K562 (cell line): ENCODE measurements at regions not wholly inside any gene's neighbourhood (a gene's known extent, or its start where the extent isn't known, plus 50 kb on each side); places are given as distances from the start of the nearest gene placed in this dataset.

ENCODE experiments used
- ATAC-seq: fragments of 200-7000 bp; cut with Tn5 transposase; 3 replicates; pipeline ENCODE4 v1.9.1; 2020; ENCODE audit warnings: moderate library complexity
- BruUV-seq: library from RNA; stranded (reverse); fragments of 400-500 nt; replicated peaks from 2 replicates; lab custom pipeline; 2021; lab: Mats Ljungman, UMichigan
- CTCF ChIA-PET: fragments of 300-600 bp; formaldehyde crosslinking; extraction: SDS; loops from one replicate; lab custom pipeline; 2021; ENCODE audit warnings: low intra/inter-chr PET ratio; lab: Yijun Ruan, JAX
- POLR2A ChIA-PET: fragments of 300-600, 350-650 bp; sonication (Branson Sonifier 250); formaldehyde crosslinking; extraction: SDS; loops from one replicate; lab custom pipeline; 2021; ENCODE audit warnings: antibody characterized with exemption, inconsistent platforms; lab: Yijun Ruan, JAX
- DNase-seq, 4 experiments: peaks; one replicate each; pipeline versions ENCODE4 v3.0.0 to v3.0.0-alpha.2; 2011 to 2018; ENCODE audit warnings: low spot score in 3 of 4, mixed read lengths in 3 of 4; ENCODE audit errors: extremely low read depth in 1 of 4
- FAIRE-seq: peaks from 2 replicates; lab custom pipeline; 2011; peaks lifted over from hg19 to GRCh38; lab: Jason Lieb, UNC
- H2AFZ ChIP-seq: 2 replicates; pipeline ENCODE4 v1.6.0; 2011; ENCODE audit warnings: low read depth, low read length, control low read depth, inconsistent platforms
- H3K27ac ChIP-seq: fragments of 200-600 bp; 3 replicates; pipeline ENCODE4 v1.8.0; 2011; ENCODE audit warnings: low read depth, mild to moderate bottlenecking, control low read depth, inconsistent platforms, low read length, moderate library complexity, mixed read lengths; ENCODE audit errors: extremely low read depth
- H3K27me3 ChIP-seq, 2 experiments: fragments of 300-600 bp in 1 of 2; 2 replicates in 1 of 2; 3 replicates in 1 of 2; pipeline versions ENCODE4 v1.6.0 to v1.8.0; 2011; ENCODE audit warnings: inconsistent platforms in 2 of 2, low read length in 2 of 2, mild to moderate bottlenecking in 1 of 2, mixed read lengths in 1 of 2, moderate library complexity in 1 of 2; ENCODE audit not compliant: control insufficient read depth in 2 of 2, insufficient read depth in 2 of 2
- H3K36me3 ChIP-seq: fragments of 300-600 bp; 3 replicates; pipeline ENCODE4 v1.8.0; 2011; ENCODE audit warnings: mild to moderate bottlenecking, low read length, inconsistent platforms; ENCODE audit not compliant: control insufficient read depth, insufficient read depth
- H3K4me1 ChIP-seq, 2 experiments: fragments of 200-600 bp in 1 of 2; replicated peaks in 1 of 2; 2 replicates in 1 of 2; 3 replicates in 1 of 2; pipeline versions ENCODE4 v1.5.1 to v1.8.0; 2011; ENCODE audit warnings: inconsistent platforms in 2 of 2, low read length in 2 of 2, mild to moderate bottlenecking in 1 of 2, mixed read lengths in 1 of 2, moderate library complexity in 1 of 2; ENCODE audit not compliant: control insufficient read depth in 2 of 2, insufficient read depth in 2 of 2
- H3K4me2 ChIP-seq: 2 replicates; pipeline ENCODE4 v1.6.1; 2011; ENCODE audit warnings: low read length, control low read depth, inconsistent platforms, mixed read lengths; ENCODE audit not compliant: insufficient read depth
- H3K4me3 ChIP-seq: fragments of 200-600 bp; sonication (generic), shearing (Covaris generic); 2 replicates; pipeline ENCODE4 v1.5.1; 2016; ENCODE audit warnings: control low read depth, inconsistent platforms
- H3K79me2 ChIP-seq: fragments of 200-600 bp; 3 replicates; pipeline ENCODE4 v1.8.0; 2011; ENCODE audit warnings: low read length, inconsistent platforms; ENCODE audit not compliant: control insufficient read depth, insufficient read depth
- H3K9ac ChIP-seq, 2 experiments: 2 replicates each; pipeline versions ENCODE4 v1.6.0 to v1.6.1; 2011; ENCODE audit warnings: low read depth in 2 of 2, low read length in 2 of 2, control low read depth in 1 of 2, inconsistent platforms in 1 of 2, mild to moderate bottlenecking in 1 of 2, mixed read lengths in 1 of 2; ENCODE audit not compliant: insufficient read depth in 1 of 2
- H3K9me1 ChIP-seq: one replicate; pipeline ENCODE4 v1.6.0; 2011; ENCODE audit warnings: inconsistent platforms, mild to moderate bottlenecking, low read length, moderate library complexity; ENCODE audit not compliant: control insufficient read depth, insufficient read depth
- H3K9me3 ChIP-seq: replicated peaks from 2 replicates; pipeline ENCODE4 v1.5.1; 2011; ENCODE audit warnings: low read depth, low read length, inconsistent platforms; ENCODE audit not compliant: control insufficient read depth, insufficient read depth
- H4K20me1 ChIP-seq: replicated peaks from 2 replicates; pipeline ENCODE4 v1.6.1; 2011; ENCODE audit warnings: low read length, inconsistent platforms, mixed read lengths; ENCODE audit not compliant: control insufficient read depth, insufficient read depth
- AFF1 ChIP-seq, 2 experiments: fragments of 450-650 bp; IDR thresholded peaks; 2 replicates each; pipeline ENCODE4 v1.6.1; 2018; ENCODE audit warnings: mild to moderate bottlenecking in 2 of 2, low read depth in 1 of 2; ENCODE audit not compliant: partially characterized antibody in 2 of 2
- ARID1B ChIP-seq: fragments of 450-650 bp; IDR thresholded peaks from 2 replicates; pipeline ENCODE4 v1.6.1; 2016; ENCODE audit warnings: antibody characterized with exemption, mild to moderate bottlenecking, inconsistent platforms
- CEBPZ ChIP-seq: fragments of 150-350 bp; IDR thresholded peaks from 2 replicates; pipeline ENCODE4 v1.6.1; 2014; ENCODE audit warnings: low read depth, mild to moderate bottlenecking, low read length, borderline replicate concordance
- CGGBP1 ChIP-seq: fragments of 250-450 bp; sonication (Bioruptor Pico); IDR thresholded peaks from 2 replicates; pipeline ENCODE4 v1.9.0; 2021; ENCODE audit warnings: mild to moderate bottlenecking
- GABPB2 ChIP-seq: fragments of 250-450 bp; sonication (Bioruptor Pico); conservative IDR thresholded peaks from 2 replicates; pipeline ENCODE4 v1.5.1; 2021; ENCODE audit warnings: mild to moderate bottlenecking
- KDM1A ChIP-seq, 2 experiments: fragments of 450-650 bp; IDR thresholded peaks; 2 replicates each; pipeline ENCODE4 v1.6.1; 2016; ENCODE audit warnings: mild to moderate bottlenecking in 2 of 2
- TRIM24 ChIP-seq, 2 experiments: fragments of 450-650 bp; IDR thresholded peaks; 2 replicates each; pipeline ENCODE4 v1.6.1; 2016
- ZBTB7A ChIP-seq: IDR thresholded peaks from 2 replicates; pipeline ENCODE4 v1.6.1; 2011; ENCODE audit warnings: low read depth, mild to moderate bottlenecking, low read length, moderate library complexity, borderline replicate concordance; ENCODE audit not compliant: control insufficient read depth
- ZNF280A ChIP-seq: fragments of 450-650 bp; IDR thresholded peaks from 2 replicates; pipeline ENCODE4 v1.6.1; 2018; ENCODE audit warnings: mild to moderate bottlenecking, low read depth; ENCODE audit not compliant: partially characterized antibody
- in situ Hi-C: fragments of 300-500 bp; cut with MboI; formaldehyde crosslinking; loops from 4 replicates; pipeline ENCODE4 v1.15.0; 2018; ENCODE audit warnings: inconsistent platforms, mixed read lengths
- intact Hi-C: fragments of 100-400 bp; cut with micrococcal nuclease; formaldehyde crosslinking; loops from 2 replicates; pipeline ENCODE4 v1.14.2; 2022

GRCh38 chr7:18330548-18330947 lies 165.0 kb upstream of the HDAC9 start:
- intact Hi-C loops = no loop called here
- no peak for DNase-seq
- no peak overlapping the region for H3K4me2 ChIP-seq
- H3K4me3 ChIP-seq = no peak overlapping the region
- no peak for FAIRE-seq
- H3K27me3 ChIP-seq = no peaks in the 10 kb centered on the region
- no peaks in the 10 kb centered on the region for H3K79me2 ChIP-seq
- no peaks in the 10 kb centered on the region for H3K4me1 ChIP-seq
- ChIA-PET CTCF (interaction anchor here (0.7 kb wide), 1 partner anchor 310 kb away, joined by 3 read pairs; no protein-coding TSS in a partner anchor), POLR2A (no interaction called here)
- no peaks in the 10 kb centered on the region for H3K9me3 ChIP-seq
- no TSS peak for BruUV-seq
- H2AFZ ChIP-seq = no peak overlapping the region
- no peak overlapping the region for H3K27ac ChIP-seq
- no peaks in the 10 kb centered on the region for H3K9me1 ChIP-seq
- in situ Hi-C loops = loop anchor here (25.0 kb wide), 1 partner anchor 268 kb away; no protein-coding TSS in a partner anchor
- ATAC-seq = no peak
- H3K9ac ChIP-seq = no peak overlapping the region
- H4K20me1 ChIP-seq = no peaks in the 10 kb centered on the region
- H3K36me3 ChIP-seq = no peaks in the 10 kb centered on the region
- TF ChIP-seq AFF1 (IDR thresholded peaks at IDR 0.05; ENCODE audit: low read depth in 1 of 2, partially characterized antibody in 2 of 2) = no peak
- no peak for TF ChIP-seq TRIM24 (IDR thresholded peaks at IDR 0.05)
- no peak for TF ChIP-seq ZBTB7A
- TF ChIP-seq CGGBP1 (CRISPR knock-in tag) = no peak
- no peak for TF ChIP-seq ZNF280A
- TF ChIP-seq ARID1B = no peak
- TF ChIP-seq KDM1A (IDR thresholded peaks at IDR 0.05) = no peak
- TF ChIP-seq CEBPZ = no peak
- TF ChIP-seq GABPB2 (CRISPR knock-in tag) = no peak
